Thymus (tissue), 11 donors: ENCODE measurements at regions not wholly inside any gene's neighbourhood (a gene's known extent, or its start where the extent isn't known, plus 50 kb on each side); places are given as distances from the start of the nearest gene placed in this dataset.
A peak's percentile ranks its signal among the peaks of the same experiment; 100 is the strongest.

Experiments
- DNase-seq, 9 donors: peaks; one replicate each; pipeline ENCODE4 v3.0.0-alpha.2; 2013; ENCODE audit warnings: low spot score in 9 of 9, low read depth in 6 of 9, missing footprints in 1 of 9
- H3K27ac ChIP-seq, 2 donors: one replicate each; pipeline ENCODE4 v1.5.1; 2013; ENCODE audit warnings: control low read depth in 1 of 2, low read depth in 1 of 2, low read length in 1 of 2, mild to moderate bottlenecking in 1 of 2, moderate library complexity in 1 of 2
- H3K27me3 ChIP-seq, 2 donors: one replicate each; pipeline ENCODE4 v1.5.1; 2013; ENCODE audit warnings: low read length in 1 of 2; ENCODE audit not compliant: control insufficient read depth in 2 of 2, insufficient read depth in 1 of 2
- H3K36me3 ChIP-seq, 2 donors: one replicate each; pipeline ENCODE4 v1.5.1; 2013; ENCODE audit warnings: low read length in 1 of 2, mild to moderate bottlenecking in 1 of 2, moderate library complexity in 1 of 2; ENCODE audit not compliant: control insufficient read depth in 2 of 2, insufficient read depth in 2 of 2
- H3K4me1 ChIP-seq, 2 donors: one replicate each; pipeline ENCODE4 v1.5.1; 2013; ENCODE audit warnings: low read length in 2 of 2; ENCODE audit not compliant: control insufficient read depth in 2 of 2, insufficient read depth in 2 of 2
- H3K4me3 ChIP-seq, 2 donors: one replicate each; pipeline ENCODE4 v1.5.1; 2013; ENCODE audit warnings: low read length in 2 of 2, control low read depth in 1 of 2, mild to moderate bottlenecking in 1 of 2
- H3K9me3 ChIP-seq, 2 donors: one replicate each; pipeline ENCODE4 v1.5.1; 2013; ENCODE audit warnings: low read length in 1 of 2, mild to moderate bottlenecking in 1 of 2; ENCODE audit not compliant: control insufficient read depth in 2 of 2, insufficient read depth in 1 of 2
- WGBS: extraction: QIAGEN DNeasy Blood & Tissue Kit; methylation state at CpG from one replicate; pipeline ENCODE4 v1.1.7; 2013; 5-methylcytosine and 5-hydroxymethylcytosine counted together
- donor health status: healthy.

GRCh38 chr22:35138521-35138920, 72.6 kb downstream of the ISX start:
- no peaks in the 10 kb centered on the region for H3K9me3 ChIP-seq
- WGBS: 95% methylated on average over 5 of the region's 5 CpGs
- no peak overlapping the region for H3K27ac ChIP-seq
- H3K4me1 ChIP-seq: no peaks in the 10 kb centered on the region
- H3K36me3 ChIP-seq: no peaks in the 10 kb centered on the region
- peaks cover 0 to 13% of the 10 kb centered on the region in 2 donors for H3K27me3 ChIP-seq
- no peak overlapping the region for H3K4me3 ChIP-seq
- DNase-seq: no peak

- Histone ChIP-seq H3K27me3 (no peaks in the 10 kb centered on the region), H3K27ac (no peak overlapping the region), H3K36me3 (no peaks in the 10 kb centered on the region), H3K4me3 (no peak overlapping the region), H3K9me3 (no peaks in the 10 kb centered on the region), H3K4me1 (no peaks in the 10 kb centered on the region)
- WGBS: 57% methylated on average over 12 of the region's 12 CpGs
- DNase-seq: no peak
Measured at GRCh38 chr22:35140879-35141745, 75.2 kb downstream of the ISX start.

- no peaks in the 10 kb centered on the region for H3K36me3 ChIP-seq
- no peak overlapping the region for H3K4me3 ChIP-seq
- no peak for DNase-seq
- 81% methylated on average over 2 of the region's 2 CpGs for WGBS
- no peaks in the 10 kb centered on the region for H3K27me3 ChIP-seq
- H3K27ac ChIP-seq: no peak overlapping the region
- H3K9me3 ChIP-seq: no peaks in the 10 kb centered on the region
- H3K4me1 ChIP-seq: no peaks in the 10 kb centered on the region
Measured at GRCh38 chr22:35148381-35148780, 82.4 kb downstream of the ISX start.

- H3K9me3 ChIP-seq: no peaks in the 10 kb centered on the region
- H3K36me3 ChIP-seq: no peaks in the 10 kb centered on the region
- H3K4me1 ChIP-seq: no peaks in the 10 kb centered on the region
- H3K4me3 ChIP-seq: no peak overlapping the region
- H3K27ac ChIP-seq: no peak overlapping the region
- H3K27me3 ChIP-seq: no peaks in the 10 kb centered on the region
- 85% methylated on average over 10 of the region's 10 CpGs for WGBS
- no peak for DNase-seq
Measured at GRCh38 chr22:35148866-35149548, 83.0 kb downstream of the ISX start.

GRCh38 chr22:35150183-35151107, 84.5 kb downstream of the ISX start:
- Histone ChIP-seq H3K27ac (no peak overlapping the region), H3K27me3 (peaks cover 0 to 2% of the 10 kb centered on the region in 2 donors), H3K4me3 (no peak overlapping the region), H3K4me1 (no peaks in the 10 kb centered on the region), H3K9me3 (no peaks in the 10 kb centered on the region), H3K36me3 (no peaks in the 10 kb centered on the region)
- 59% methylated on average over 22 of the region's 22 CpGs for WGBS
- DNase-seq: peak in 8 of 9 donors; percentile 6 to 66 (median 39)

- Histone ChIP-seq H3K4me3 (no peak overlapping the region), H3K9me3 (no peaks in the 10 kb centered on the region), H3K4me1 (no peaks in the 10 kb centered on the region), H3K27me3 (peaks cover 0 to 2% of the 10 kb centered on the region in 2 donors), H3K27ac (no peak overlapping the region), H3K36me3 (no peaks in the 10 kb centered on the region)
- 76% methylated on average over 8 of the region's 8 CpGs for WGBS
- no peak for DNase-seq
Measured at GRCh38 chr22:35152316-35152715, 86.4 kb downstream of the ISX start.

- WGBS: 17% methylated on average over 10 of the region's 10 CpGs
- DNase-seq: peak in 2 of 9 donors; percentile 5 to 15
- Histone ChIP-seq H3K36me3 (no peaks in the 10 kb centered on the region), H3K4me3 (no peak overlapping the region), H3K27ac (no peak overlapping the region), H3K27me3 (peaks cover 0 to 2% of the 10 kb centered on the region in 2 donors), H3K9me3 (no peaks in the 10 kb centered on the region), H3K4me1 (no peaks in the 10 kb centered on the region)
Measured at GRCh38 chr22:35154937-35155387, 89.0 kb downstream of the ISX start.

GRCh38 chr22:35155403-35156025, 89.6 kb downstream of the ISX start:
- no peak for DNase-seq
- Histone ChIP-seq H3K4me1 (no peaks in the 10 kb centered on the region), H3K36me3 (no peaks in the 10 kb centered on the region), H3K27me3 (peaks cover 0 to 2% of the 10 kb centered on the region in 2 donors), H3K27ac (no peak overlapping the region), H3K9me3 (no peaks in the 10 kb centered on the region), H3K4me3 (no peak overlapping the region)
- WGBS: 65% methylated on average over 7 of the region's 7 CpGs
